Endodermal cell (in vitro differentiated cells): ENCODE measurements at regions not wholly inside any gene's neighbourhood (a gene's known extent, or its start where the extent isn't known, plus 50 kb on each side); places are given as distances from the start of the nearest gene placed in this dataset.

ENCODE experiments used
- DNase-seq: peaks from one replicate; pipeline ENCODE4 v3.0.0-alpha.2; 2017
- H3K27ac ChIP-seq: 2 replicates; pipeline ENCODE4 v1.5.1; 2013; ENCODE audit warnings: mild to moderate bottlenecking, low read depth, low read length, moderate library complexity
- H3K27me3 ChIP-seq: 2 replicates; pipeline ENCODE4 v1.6.1; 2013; ENCODE audit warnings: mild to moderate bottlenecking, low read length, moderate library complexity; ENCODE audit not compliant: insufficient read depth, control insufficient read depth, poor library complexity, severe bottlenecking
- H3K36me3 ChIP-seq: 2 replicates; pipeline ENCODE4 v1.7.0; 2013; ENCODE audit warnings: mild to moderate bottlenecking, low read length, moderate library complexity; ENCODE audit not compliant: control insufficient read depth, insufficient read depth
- H3K4me1 ChIP-seq: one replicate; pipeline ENCODE4 v1.7.0; 2013; ENCODE audit warnings: low read length; ENCODE audit not compliant: control insufficient read depth, insufficient read depth
- H3K4me3 ChIP-seq: 2 replicates; pipeline ENCODE4 v1.5.1; 2013; ENCODE audit warnings: mild to moderate bottlenecking, low read length, moderate library complexity
- H3K9ac ChIP-seq: 2 replicates; pipeline ENCODE4 v1.6.1; 2013; ENCODE audit warnings: mild to moderate bottlenecking, low read length, moderate library complexity; ENCODE audit not compliant: poor library complexity, severe bottlenecking; ENCODE audit errors: extremely low read depth
- H3K9me3 ChIP-seq: 2 replicates; pipeline ENCODE4 v1.6.1; 2013; ENCODE audit warnings: mild to moderate bottlenecking, low read length, moderate library complexity; ENCODE audit not compliant: control insufficient read depth
- H3K27ac Mint-ChIP-seq: 2 replicates; pipeline ENCODE4 v1.8.0; 2020; ENCODE audit warnings: mixed read lengths
- H3K27me3 Mint-ChIP-seq: 2 replicates; pipeline ENCODE4 v1.8.0; 2021; ENCODE audit warnings: mild to moderate bottlenecking, mixed read lengths; ENCODE audit not compliant: insufficient read depth
- H3K36me3 Mint-ChIP-seq: 2 replicates; pipeline ENCODE4 v1.8.0; 2020; ENCODE audit warnings: low read depth, mixed read lengths
- H3K4me1 Mint-ChIP-seq: 2 replicates; pipeline ENCODE4 v1.8.0; 2020; ENCODE audit warnings: mixed read lengths
- H3K4me3 Mint-ChIP-seq: 2 replicates; pipeline ENCODE4 v1.8.0; 2020; ENCODE audit warnings: mild to moderate bottlenecking, moderate library complexity, mixed read lengths
- H3K9me3 Mint-ChIP-seq: 2 replicates; pipeline ENCODE4 v1.8.0; 2020; ENCODE audit warnings: mild to moderate bottlenecking, mixed read lengths
- CTCF ChIP-seq: fragments of 200-600 bp; sonication (generic); conservative IDR thresholded peaks from 2 replicates; pipeline ENCODE4 v1.5.0; 2021; ENCODE audit warnings: antibody characterized with exemption, mild to moderate bottlenecking
- WGBS, 2 experiments: methylation state at CpG; one replicate each; pipeline versions ENCODE4 v1.1.5 to v1.1.7; 2013; ENCODE audit warnings: missing lambda C conversion rate in 2 of 2, mixed read lengths in 1 of 2; ENCODE audit not compliant: insufficient coverage in 1 of 2, insufficient read length in 1 of 2; 5-methylcytosine and 5-hydroxymethylcytosine counted together

- Mint-ChIP-seq H3K4me3 (no peak overlapping the region), H3K27ac (no peak overlapping the region), H3K36me3 (no peaks in the 10 kb centered on the region), H3K4me1 (peaks cover 16% of the 10 kb centered on the region), H3K27me3 (no peaks in the 10 kb centered on the region), H3K9me3 (no peaks in the 10 kb centered on the region)
- Histone ChIP-seq H3K4me1 (peaks cover 7% of the 10 kb centered on the region), H3K4me3 (no peak overlapping the region), H3K27ac (no peak overlapping the region), H3K9me3 (no peaks in the 10 kb centered on the region), H3K27me3 (no peaks in the 10 kb centered on the region), H3K9ac (no peak overlapping the region), H3K36me3 (no peaks in the 10 kb centered on the region)
- no peak for TF ChIP-seq CTCF
- WGBS, 2 experiments, result 91 to 100% methylated on average over 1 to 8 of the region's 8 CpGs
- no peak for DNase-seq
Observed at GRCh38 chr5:77152441-77152840, 58.0 kb upstream of the PDE8B start.

GRCh38 chr5:77151501-77151900 is 59.0 kb upstream of the PDE8B start:
- Mint-ChIP-seq H3K9me3 (no peaks in the 10 kb centered on the region), H3K27me3 (no peaks in the 10 kb centered on the region), H3K4me1 (peaks cover 7% of the 10 kb centered on the region), H3K36me3 (no peaks in the 10 kb centered on the region), H3K4me3 (no peak overlapping the region), H3K27ac (no peak overlapping the region)
- no peaks in the 10 kb centered on the region for H3K9me3 ChIP-seq
- H3K27me3 ChIP-seq, result no peaks in the 10 kb centered on the region
- H3K4me1 ChIP-seq, result peaks cover 3% of the 10 kb centered on the region
- 87 to 100% methylated on average over 1 of the region's 1 CpG for WGBS, 2 experiments
- DNase-seq, result no peak
- no peak overlapping the region for H3K27ac ChIP-seq
- H3K4me3 ChIP-seq, result no peak overlapping the region
- no peaks in the 10 kb centered on the region for H3K36me3 ChIP-seq
- no peak overlapping the region for H3K9ac ChIP-seq
- no peak for TF ChIP-seq CTCF

GRCh38 chr5:77146896-77147295 is 59.8 kb upstream of the ZBED3 start:
- TF ChIP-seq CTCF, result no peak
- no peak overlapping the region for H3K9ac ChIP-seq

More at GRCh38 chr5:77146896-77147295, 59.8 kb upstream of the ZBED3 start:
- WGBS, 2 experiments, result 91 to 94% methylated on average over 2 of the region's 2 CpGs
- H3K27ac ChIP-seq, result no peak overlapping the region
- no peaks in the 10 kb centered on the region for H3K27me3 Mint-ChIP-seq
- peaks cover 5% of the 10 kb centered on the region for H3K4me1 Mint-ChIP-seq
- H3K9me3 ChIP-seq, result no peaks in the 10 kb centered on the region
- no peaks in the 10 kb centered on the region for H3K4me1 ChIP-seq
- H3K9me3 Mint-ChIP-seq, result no peaks in the 10 kb centered on the region
- no peak overlapping the region for H3K27ac Mint-ChIP-seq
- no peak for DNase-seq
- no peak overlapping the region for H3K4me3 ChIP-seq
- no peaks in the 10 kb centered on the region for H3K36me3 ChIP-seq
- H3K4me3 Mint-ChIP-seq, result no peak overlapping the region
- no peaks in the 10 kb centered on the region for H3K36me3 Mint-ChIP-seq
- H3K27me3 ChIP-seq, result no peaks in the 10 kb centered on the region
